NCI-H345 treated with DMSO at 0.1 percent for 48 hours (cell line): ENCODE measurements at regions not wholly inside any gene's neighbourhood (a gene's known extent, or its start where the extent isn't known, plus 50 kb on each side); places are given as distances from the start of the nearest gene placed in this dataset.
A peak's percentile ranks its signal among the peaks of the same experiment; 100 is the strongest.

Experiments
- DNase-seq: peaks from one replicate; lab custom pipeline; 2025; ENCODE audit not compliant: unreplicated experiment; lab: John Stamatoyannopoulos, UW

DNA sequence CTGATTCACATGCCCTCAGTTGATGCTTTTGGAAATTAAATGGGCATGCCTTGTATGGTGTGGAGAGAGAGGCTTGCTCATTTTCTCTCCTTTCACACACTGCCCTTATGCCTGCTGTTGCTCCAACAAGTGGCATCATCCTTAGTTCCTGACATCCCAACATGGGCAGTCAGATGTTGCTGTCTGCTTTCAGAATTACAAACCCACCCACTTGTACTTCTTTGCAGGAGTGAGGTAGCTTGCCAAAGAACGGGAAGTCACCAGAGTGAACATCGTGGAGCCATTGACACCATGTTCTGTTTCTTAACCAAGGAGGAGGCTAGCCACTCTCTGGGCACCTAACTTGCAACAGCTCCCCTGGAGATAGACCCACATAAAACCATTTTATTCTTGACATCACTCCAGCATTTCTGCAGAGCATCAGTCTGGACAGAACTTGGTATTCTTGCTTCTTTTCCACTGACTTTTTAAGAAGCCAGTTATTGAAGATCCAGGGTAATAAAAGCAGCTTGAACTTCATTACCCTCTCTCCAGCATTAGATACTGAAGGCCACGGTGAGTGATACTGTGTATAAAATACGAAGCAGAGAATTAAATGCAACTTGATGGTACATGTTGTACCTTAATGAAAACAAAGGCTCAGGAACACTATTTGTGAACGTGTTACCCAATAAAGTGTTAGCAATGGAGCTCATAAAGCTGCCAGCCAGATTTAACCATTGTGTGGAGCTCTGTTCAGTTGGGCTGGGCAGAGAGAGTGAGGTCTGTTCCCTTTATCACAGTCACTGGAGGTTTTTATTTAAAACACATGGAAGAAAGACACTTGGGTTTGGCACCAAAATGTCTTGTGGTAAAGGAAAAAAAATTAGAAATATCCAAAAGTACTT, 195.8 kb upstream of the HABP2 start:
- no peak for DNase-seq

DNA sequence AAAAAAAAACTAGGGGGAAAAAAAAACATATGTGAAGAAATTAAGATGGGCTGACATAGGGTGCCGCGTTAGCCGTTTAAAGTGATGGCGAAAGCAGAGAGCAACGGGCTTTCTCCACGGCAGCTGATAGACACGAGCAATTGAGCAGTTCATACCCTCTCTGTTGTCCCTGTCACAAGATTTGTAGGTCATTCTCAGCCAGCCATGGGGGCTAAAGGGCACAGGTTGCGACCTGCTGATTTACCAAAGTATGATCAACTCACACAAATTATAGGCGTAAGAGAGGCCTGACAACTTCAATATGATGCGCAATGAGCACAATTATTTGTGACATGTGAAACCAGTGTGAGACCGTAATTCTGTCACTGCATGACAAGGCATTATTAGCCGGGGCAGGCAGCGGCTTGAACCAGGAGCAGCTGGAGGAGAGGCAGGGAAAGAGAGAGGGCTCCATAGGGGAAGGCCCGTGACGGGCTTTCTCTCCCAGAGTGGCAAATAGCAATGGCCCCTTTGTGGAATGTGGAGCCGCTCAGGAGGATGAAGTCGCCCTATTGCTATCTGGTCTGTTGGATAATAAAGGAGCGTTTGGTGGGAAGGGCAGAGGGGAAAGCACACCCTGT, 195.1 kb upstream of the HABP2 start:
- no peak for DNase-seq

DNA sequence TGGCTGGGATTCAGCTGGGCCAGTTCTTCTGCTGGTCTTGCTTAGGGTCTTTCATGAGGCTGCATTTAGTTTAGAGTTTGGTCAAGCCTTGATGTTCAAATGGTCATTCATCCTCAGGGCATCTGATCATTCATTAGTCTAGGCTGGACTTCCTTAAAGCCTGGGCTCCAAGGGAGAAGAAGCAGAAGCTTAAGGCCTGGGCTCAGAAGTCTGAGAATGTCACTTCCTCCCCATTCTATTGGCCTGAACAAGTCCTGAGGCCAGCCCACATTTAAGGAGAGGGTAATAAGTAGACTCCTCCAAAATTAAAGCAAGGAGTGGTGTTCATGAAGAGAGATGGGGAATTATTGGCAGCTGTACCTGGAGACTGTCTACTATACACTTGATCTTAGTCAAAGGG, 193.2 kb upstream of the HABP2 start:
- no peak for DNase-seq

DNA sequence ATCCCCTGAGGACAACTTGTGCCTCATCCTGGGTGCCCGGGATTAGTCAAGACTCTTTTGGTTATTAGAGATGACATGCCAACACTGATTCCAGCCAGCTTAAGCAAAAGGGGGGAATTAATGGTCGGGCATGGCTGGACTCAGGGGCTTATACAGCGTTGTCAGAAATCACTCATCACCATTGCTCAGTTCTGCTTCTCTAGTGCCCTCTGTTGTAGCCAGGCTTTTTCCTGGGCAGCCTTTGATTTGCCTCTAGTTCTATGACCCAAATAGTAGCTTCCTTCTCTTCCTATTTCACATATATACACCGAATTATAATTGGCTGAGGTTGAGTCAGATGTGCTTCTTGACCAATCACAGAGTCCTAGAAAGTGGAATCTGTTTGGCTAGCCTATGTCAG, 192.0 kb upstream of the HABP2 start:
- no peak for DNase-seq

DNA sequence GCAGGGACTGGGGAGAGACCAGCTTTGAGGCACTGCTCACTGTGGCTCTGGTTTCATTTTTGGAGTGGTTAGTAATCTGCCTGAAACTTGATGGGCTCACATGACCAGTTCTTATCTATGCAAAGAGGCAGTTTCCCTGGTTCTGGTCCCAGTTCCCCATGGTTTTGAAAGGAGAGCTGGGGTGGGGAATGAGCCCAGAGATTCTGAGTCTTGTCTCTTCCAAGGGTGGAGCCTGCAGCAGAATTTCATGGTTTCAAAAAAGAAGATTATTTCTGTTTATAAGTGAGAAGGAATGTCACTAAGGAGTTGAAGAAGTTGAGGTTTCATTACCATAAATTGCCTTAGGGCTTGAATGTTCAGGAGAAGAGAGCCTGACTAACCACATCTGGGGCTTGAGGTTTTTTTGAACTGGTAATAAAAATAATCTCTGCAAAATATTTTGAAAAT, 190.2 kb upstream of the HABP2 start:
- no peak for DNase-seq

DNA sequence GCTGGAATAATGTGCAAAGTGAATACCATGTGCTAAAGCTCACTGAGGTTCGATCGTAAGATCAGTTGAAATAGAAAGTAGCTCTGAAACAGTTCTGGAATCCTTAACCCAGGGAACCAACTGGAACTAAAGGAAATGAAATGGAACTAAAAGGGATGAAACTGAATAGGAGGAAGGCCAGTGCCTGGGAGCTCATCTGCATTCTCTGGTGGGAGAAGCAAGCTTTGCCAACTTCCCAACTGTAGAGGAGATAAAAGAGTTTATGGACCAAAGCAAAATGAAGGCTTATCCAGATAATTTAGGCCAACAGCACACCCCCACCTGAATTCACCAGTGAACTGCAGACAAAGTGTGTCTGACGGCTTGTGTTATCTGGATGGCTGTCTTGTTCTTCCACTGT, 188.6 kb upstream of the HABP2 start:
- DNase-seq: no peak

DNA sequence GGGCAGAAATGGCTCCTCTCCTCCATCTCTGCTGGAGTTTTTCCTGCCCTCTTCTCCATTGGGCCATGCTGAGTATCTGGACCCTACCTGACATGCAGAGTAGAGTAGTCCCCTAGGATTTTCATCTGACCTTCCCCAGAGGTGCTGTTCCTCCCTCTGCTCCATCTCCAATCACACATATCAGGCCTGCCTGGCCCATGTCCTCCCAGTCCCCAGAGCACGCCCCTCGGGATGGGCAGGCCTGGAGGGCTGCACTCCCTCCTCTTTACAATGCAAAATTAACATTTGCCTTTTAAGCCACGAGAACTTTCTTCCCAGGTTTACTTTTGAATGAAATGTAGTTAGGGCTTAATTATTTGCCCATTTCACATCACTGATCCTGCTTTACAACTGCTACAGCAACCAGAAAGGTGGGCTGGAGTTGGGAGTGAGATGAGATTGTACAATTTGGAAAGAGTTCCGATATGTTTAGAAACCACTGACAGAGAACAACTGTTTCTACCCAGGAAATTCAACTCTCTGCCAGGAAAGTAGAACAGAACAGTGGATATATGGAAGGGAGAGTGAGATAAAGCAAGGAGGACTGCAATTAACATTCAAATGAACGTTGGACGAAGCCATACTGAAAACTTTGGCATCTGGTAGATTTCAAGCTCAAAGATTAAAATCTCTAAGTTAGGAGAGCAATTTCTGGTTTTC, 184.0 kb upstream of the HABP2 start:
- DNase-seq: no peak

DNA sequence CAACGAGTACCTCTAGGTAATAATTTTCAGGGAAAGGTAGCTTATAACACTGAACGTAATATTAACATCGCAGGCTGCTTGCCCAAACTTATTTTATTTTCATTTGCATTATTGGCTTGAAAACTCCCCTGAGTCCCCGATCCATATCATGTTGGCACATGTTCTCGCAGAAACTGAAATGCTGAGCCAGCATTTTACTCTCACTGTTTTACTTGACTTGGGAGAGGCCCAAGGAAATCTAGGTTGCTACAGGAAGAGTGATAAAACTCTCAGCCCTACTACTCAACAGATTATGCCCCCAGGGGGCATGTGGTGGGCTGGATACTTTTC, 183.5 kb upstream of the HABP2 start:
- no peak for DNase-seq

DNA sequence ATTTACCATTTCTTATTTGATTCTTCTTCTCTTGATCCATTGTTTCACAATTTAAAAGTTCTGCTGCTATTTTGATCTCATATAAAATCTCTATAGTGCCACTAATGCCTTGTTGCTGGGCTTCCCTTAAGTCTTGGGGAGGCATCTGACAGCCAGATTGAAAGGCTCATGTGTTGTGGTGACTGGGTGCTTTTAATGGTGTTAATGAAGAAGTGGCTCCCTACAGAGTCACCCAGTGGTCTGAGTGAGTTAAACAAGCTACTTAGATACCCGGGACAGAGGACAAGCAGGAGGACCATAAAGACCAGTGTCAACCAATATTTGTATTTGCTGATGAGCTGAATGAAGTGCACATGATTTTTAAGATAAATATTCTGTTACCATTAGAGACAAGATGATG, 176.4 kb upstream of the HABP2 start:
- no peak for DNase-seq

DNA sequence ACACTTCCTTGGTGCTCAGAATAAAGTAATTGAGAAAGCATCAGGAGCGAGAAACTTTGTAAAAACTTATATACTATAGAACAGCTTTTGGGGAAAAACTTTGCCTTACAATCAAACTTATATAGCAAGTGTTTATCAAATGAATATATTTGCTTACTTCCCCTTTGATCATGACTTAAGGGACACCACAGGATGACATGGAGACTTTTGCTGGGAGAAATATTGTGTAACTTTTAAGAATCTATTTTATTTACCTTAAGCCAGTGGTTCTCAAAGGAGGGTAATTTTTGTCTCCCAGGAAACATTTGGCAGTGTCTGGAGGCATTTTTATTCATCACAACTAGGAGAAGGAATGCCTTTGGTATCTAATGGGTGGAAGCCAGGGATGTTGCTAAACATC, 173.8 kb upstream of the HABP2 start:
- no peak for DNase-seq

DNA sequence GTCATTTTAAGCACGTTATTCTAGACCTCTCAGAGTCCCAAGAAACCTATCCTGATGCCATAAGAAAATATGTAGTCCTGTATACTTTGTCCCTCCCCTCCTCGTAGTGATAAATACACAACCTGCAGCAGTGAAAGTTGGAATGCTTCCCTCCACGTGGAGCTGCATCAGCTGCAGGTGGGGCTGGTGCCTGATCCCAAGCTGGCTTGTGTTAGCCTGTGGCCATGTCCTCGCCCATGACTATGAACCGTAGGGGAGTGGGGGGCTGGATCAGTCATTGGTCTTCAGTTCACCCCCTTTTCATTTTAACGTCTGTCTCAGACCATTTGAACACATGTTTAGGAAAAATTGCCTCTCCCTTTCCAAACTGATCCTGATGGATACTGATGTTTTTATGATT, 171.4 kb upstream of the HABP2 start:
- DNase-seq: no peak

DNA sequence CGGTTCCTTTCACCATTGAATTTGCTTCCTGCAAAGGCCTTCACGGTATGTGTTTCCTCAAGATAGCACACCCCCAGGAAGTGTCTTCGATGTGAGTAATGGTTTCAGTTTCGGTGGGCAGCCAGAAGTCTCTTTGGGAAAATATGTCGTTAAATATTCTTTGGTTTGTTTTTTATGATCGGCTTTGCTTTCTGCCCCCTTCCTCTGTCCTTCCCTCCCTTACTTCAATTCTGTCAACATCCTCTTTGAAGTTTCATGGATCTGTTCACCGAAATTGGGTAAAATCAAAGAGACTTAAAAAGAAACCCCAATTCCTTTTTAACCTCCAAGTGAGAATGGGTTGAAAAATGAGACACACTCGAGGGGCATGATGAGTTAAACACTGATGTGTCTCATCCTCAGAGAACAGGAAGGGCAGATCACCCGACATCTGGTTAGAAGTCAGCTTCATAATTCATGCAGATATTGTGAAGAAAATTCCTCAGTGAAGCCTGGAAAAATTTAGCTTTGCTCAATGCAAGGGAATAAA, 170.8 kb upstream of the HABP2 start:
- DNase-seq: no peak

DNA sequence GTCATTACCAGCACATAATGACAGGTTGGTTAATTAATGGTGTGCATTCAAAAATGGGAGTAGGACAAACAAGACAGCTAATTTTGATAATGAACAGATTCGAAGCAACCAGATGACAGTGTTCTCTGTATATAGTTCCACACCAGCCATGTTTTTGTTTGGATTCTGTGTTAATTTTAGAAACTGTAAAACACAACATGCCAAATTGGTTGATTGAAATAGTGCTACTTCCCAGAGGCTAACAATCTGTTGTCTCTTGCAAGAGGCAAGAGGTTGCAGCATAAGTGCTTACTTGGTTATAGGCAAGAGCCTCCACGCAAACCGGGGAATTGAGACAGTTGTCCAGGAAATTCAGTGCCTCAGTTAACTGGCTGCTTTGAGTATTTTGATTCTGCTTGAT, 170.2 kb upstream of the HABP2 start:
- DNase-seq: no peak

DNA sequence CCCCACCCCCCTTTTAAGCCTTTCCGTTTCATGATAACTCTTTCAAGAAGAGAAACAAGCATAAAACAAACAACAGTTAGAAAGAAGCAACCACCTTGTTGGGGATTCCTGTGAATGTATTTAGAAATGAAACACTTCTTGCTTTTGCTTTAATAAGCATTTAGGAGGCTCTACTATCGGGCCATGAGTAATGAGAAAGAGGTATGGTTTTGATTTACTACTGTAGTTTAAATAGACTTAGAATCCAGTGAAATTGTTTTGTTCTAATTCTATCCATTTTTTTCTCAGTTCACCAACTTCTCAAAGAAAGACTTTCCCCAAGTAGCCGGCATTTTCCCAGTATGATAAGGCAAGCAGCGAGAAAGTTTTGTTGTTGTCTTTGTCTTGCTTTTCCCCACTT, 168.7 kb upstream of the HABP2 start:
- DNase-seq: no peak

DNA sequence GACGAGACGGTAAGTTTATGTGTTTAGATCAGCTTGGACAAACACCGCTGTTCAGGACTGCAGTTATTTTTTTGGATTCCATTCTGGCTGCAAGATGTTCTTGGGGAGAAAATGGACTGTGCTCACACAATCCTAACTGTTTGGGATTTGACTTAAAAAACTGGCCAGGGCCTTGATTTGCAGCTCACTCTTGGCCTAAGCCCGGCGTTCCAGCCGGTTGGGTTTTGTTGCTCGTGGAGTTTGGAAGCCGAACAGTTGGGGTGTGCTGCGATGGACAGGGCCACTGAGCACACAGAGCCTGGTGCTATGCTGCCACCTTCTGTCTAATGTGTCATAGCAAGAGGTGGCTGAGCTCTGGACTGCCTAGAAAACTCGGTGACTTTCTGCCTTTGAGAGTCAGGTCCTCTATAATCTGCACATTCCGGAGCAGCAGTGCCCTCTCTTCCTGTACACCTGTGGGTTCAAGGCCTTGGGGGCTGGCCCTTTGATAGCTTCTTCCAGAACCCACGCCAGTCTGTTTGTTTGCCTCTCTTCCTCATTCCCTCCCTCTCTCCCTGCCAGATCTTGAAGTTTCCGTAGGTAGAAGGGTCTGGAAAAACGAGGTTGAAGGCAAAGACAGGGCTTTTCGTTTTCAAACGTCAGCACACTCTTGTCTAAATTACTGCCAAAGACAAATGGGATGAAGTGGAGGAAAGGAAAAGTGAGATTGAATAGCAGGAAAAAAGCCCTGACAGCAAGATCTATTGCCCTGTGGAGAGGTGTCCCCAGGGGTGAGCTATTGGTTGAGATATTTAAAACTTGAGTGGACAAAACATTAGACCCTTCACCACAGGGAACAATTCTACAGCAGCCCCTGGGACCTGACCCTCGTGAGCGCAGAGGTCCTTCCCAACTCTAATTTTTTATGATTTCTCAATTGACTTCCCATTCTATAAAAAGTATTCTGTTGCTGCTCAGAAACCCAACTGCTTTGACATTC, 167.5 kb upstream of the HABP2 start:
- DNase-seq: peak; percentile 24

DNA sequence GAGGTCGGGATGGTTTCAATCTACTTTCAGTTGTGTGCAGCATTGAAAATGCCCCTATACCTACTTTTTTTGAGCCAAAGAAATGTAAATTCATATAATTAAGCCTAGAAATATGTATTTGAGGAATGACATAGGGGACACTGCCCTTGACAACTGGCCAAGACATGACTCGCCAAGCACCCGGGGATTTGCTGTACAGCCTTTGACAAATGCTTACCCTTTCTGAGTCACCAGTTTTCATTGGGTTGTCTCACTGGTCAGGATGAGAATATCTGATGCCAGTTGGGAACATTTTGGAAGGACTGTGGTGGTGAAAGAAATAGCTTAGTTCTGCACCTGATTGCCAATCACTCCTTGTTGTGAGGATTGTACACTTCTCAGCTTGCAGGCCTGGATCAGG, 166.8 kb upstream of the HABP2 start:
- no peak for DNase-seq

DNA sequence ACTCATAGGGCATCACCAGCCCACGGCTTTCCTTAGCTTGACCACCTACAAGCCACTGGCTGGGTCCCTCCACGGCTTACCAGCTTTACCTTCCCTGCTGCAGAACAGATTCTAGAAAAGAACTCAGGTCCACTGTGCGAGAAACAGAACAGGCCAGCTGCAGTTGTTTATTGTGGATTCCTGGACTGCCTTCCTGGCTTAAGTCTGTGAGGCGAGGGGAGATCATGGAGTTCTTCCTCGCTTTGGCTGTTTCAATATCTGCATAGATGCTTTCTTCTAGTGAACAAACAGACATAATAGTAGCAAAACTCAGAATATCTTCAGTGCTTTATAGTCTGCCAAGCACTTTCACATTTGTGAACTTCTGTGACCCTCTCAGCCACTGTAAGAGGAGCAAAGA, 162.9 kb upstream of the HABP2 start:
- no peak for DNase-seq

DNA sequence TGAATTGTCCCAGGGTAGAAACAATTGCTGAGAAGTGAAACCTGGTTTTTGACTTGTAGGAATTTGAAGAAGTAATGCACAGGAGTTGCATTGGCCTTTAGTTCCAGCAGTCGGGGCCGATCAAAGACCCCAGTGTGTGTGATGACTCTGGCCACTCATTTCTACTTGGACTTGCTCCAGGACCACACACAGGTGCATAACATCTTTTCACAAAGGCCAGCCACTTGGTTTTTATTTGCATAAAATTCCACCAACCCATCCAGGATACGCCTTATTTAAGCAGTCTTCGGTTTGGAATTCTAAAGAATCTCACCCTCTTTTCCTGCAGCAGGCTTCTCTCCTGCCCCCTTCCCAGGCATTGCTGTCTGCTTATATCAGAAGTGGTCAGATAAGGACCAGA, 162.0 kb upstream of the HABP2 start:
- no peak for DNase-seq

DNA sequence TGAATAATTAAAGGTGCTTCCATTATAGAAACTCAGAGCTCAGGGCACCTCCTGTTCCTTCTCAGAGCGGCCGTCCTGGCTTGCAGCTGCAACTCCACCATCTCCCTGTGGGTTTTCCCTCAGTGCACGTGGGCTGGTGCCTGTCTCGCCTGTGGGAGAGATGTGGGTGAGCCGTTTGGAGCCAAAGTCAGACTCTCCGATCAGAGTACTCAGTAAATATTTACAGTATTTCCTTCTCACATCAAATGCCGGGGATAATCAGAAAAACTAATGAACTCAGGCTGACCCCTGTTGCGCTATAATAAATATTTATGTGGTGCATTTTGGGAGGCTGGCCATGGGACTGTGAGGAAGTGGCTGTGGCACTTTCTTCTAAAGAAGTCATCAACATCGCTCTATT, 155.8 kb upstream of the HABP2 start:
- no peak for DNase-seq

DNA sequence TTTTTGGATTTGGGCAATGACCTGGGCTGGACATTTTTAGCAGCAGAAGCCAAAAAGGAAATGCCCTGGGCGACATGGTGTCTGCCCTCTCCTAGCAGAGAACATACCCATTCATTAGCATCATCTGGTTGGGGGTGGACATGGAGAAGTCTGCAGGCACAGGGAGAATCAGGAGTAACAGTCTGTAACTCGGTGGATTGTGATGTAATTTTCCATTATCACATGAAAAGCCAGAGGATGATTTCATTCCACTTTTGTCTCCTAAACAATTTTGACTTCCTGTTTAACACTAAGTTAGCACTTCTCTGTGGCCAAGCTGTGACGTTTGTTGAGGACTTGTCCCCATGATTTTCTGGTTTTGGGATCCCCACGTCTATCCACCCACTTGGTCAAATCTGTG, 153.8 kb upstream of the HABP2 start:
- no peak for DNase-seq

DNA sequence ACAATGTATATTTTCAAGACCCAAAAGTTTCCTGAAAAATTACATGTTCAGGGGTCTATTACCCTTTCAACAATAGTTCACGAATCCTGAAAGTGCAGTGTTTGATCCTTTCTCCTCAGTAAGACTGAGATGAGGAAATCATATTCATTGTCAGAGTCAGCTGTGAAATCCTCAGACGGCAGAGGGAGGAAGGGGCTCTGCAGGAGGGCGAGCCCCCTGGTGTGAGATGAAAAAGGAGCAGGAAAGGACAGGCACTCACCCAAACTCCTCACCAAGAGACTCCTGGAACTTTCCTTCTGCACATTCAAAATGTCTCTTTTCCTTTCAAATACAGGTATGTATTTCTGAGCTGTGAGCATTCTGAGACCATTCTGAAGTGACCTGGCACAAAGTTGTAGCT, 150.3 kb upstream of the HABP2 start:
- DNase-seq: no peak
